Kidney epithelial cell (primary cell): ENCODE measurements at regions not wholly inside any gene's neighbourhood (a gene's known extent, or its start where the extent isn't known, plus 50 kb on each side); places are given as distances from the start of the nearest gene placed in this dataset.
"Not testable (repeated sequence)": the region's sequence is repeated elsewhere in the genome, so short reads cannot be mapped to it uniquely, and the experiment has no call there.

Experiments
- DNase-seq: peaks from one replicate; pipeline ENCODE4 v3.0.0-alpha.2; 2010; ENCODE audit warnings: low read depth
- H3K27me3 ChIP-seq: 2 replicates; pipeline ENCODE4 v1.6.0; 2011; ENCODE audit warnings: low read length; ENCODE audit not compliant: control insufficient read depth, insufficient read depth
- H3K36me3 ChIP-seq: 2 replicates; pipeline ENCODE4 v1.5.1; 2011; ENCODE audit warnings: low read length; ENCODE audit not compliant: control insufficient read depth, insufficient read depth
- H3K4me3 ChIP-seq: 2 replicates; pipeline ENCODE4 v1.5.1; 2011; ENCODE audit warnings: low read depth, mild to moderate bottlenecking, control low read depth, low read length
- TF ChIP-seq, protein P1 (sequence below): IDR thresholded peaks from 2 replicates; pipeline ENCODE4 v1.5.1; 2011; ENCODE audit warnings: mild to moderate bottlenecking, moderate library complexity, low read length, control low read depth, inconsistent platforms; ENCODE audit not compliant: insufficient read depth, poor library complexity, severe bottlenecking

DNA sequence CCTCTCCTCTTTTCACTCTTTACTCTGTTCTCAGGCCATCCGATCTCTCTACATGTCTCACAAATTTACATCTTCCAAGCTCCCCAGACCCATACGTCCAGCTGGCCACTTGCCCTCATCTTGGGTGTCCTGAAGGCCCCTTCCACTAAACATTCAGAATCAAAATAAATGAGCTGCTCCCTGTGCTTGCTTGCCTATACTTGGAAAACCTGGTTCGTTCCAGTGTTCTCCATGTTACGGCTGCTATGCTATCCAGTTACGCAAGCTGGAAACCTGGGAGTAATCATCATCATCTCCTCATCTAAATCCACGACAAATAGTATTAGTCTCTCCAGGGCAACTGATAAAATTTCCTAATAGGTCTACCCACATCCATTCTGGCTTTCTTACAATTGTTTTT is 165.0 kb upstream of the FBXL17 start:
- no peak for DNase-seq
- Histone ChIP-seq H3K27me3 (no peaks in the 10 kb centered on the region), H3K36me3 (no peaks in the 10 kb centered on the region), H3K4me3 (no peak overlapping the region)
- TF ChIP-seq, protein P1, sequence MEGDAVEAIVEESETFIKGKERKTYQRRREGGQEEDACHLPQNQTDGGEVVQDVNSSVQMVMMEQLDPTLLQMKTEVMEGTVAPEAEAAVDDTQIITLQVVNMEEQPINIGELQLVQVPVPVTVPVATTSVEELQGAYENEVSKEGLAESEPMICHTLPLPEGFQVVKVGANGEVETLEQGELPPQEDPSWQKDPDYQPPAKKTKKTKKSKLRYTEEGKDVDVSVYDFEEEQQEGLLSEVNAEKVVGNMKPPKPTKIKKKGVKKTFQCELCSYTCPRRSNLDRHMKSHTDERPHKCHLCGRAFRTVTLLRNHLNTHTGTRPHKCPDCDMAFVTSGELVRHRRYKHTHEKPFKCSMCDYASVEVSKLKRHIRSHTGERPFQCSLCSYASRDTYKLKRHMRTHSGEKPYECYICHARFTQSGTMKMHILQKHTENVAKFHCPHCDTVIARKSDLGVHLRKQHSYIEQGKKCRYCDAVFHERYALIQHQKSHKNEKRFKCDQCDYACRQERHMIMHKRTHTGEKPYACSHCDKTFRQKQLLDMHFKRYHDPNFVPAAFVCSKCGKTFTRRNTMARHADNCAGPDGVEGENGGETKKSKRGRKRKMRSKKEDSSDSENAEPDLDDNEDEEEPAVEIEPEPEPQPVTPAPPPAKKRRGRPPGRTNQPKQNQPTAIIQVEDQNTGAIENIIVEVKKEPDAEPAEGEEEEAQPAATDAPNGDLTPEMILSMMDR: no peak

- Histone ChIP-seq H3K27me3 (no peaks in the 10 kb centered on the region), H3K4me3 (no peak overlapping the region), H3K36me3 (no peaks in the 10 kb centered on the region)
- TF ChIP-seq, protein P1: no peak
- DNase-seq: no peak
Measured at GRCh38 chr5:108545301-108545700, 163.4 kb upstream of the FBXL17 start.

GRCh38 chr5:108543486-108543885 is 161.6 kb upstream of the FBXL17 start:
- Histone ChIP-seq H3K4me3 (no peak overlapping the region), H3K36me3 (no peaks in the 10 kb centered on the region), H3K27me3 (no peaks in the 10 kb centered on the region)
- TF ChIP-seq, protein P1: no peak
- no peak for DNase-seq

DNA sequence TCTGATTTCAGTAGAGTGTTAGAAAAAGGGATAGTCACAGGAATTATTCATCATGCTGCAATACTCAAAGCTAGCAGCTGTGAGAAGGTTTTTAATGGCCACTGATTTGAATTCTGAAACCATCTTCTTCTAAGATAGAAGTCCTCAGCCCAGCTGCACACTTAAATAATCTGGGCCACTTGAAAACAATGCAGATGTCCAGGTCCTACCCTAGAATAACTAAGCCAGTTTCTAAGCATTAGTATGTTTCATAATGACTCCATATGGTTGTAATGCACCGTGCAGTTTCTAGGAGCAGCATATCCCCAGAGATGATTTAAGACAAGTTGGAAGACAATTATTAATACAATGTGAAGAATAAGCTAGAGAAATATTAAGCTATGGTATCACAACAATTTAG is 159.9 kb upstream of the FBXL17 start:
- no peak for DNase-seq
- H3K4me3 ChIP-seq: no peak overlapping the region
- H3K36me3 ChIP-seq: no peaks in the 10 kb centered on the region
- TF ChIP-seq, protein P1: no peak
- H3K27me3 ChIP-seq: no peaks in the 10 kb centered on the region

- TF ChIP-seq, protein P1: no peak
- no peaks in the 10 kb centered on the region for H3K36me3 ChIP-seq
- no peak overlapping the region for H3K4me3 ChIP-seq
- no peak for DNase-seq
- no peaks in the 10 kb centered on the region for H3K27me3 ChIP-seq
Measured at GRCh38 chr5:108536321-108536720, 154.4 kb upstream of the FBXL17 start.

GRCh38 chr5:108532129-108532445 is 150.2 kb upstream of the FBXL17 start:
- H3K27me3 ChIP-seq, H3K4me3 ChIP-seq, H3K36me3 ChIP-seq, DNase-seq: not testable (repeated sequence)
